ENCODE measurements at regions not wholly inside any gene's neighbourhood (a gene's known extent, or its start where the extent isn't known, plus 50 kb on each side); places are given as distances from the start of the nearest gene placed in this dataset.

DNA sequence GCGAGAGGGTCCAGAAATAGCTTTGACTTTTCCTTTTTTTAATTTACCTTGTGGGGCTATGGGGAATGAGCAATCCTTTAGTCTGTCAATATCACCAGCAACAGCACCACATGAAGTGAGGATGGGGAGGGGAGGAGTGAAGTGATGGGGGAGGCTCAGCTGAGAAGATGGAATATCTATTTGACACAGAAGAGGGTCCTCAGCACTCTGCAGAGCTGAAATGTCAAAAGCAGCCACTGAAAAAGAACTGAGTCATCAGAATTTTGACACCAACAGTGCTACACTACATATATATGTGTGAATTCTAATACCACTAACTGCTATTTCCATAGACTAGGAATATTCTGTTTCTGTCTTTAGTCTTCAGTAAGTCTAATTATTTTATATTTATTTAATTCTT lies 427.0 kb upstream of the PBX1 start:
- no peak overlapping the region for H3K4me3 ChIP-seq
- no peaks in the 10 kb centered on the region for H3K27me3 ChIP-seq
- WGBS, 4 donors, result 77 to 90% (median 86%) methylated on average over 1 of the region's 1 CpG
- intact Hi-C loops (cut with DNase I), result no loop called here
- DNase-seq, result no peak
- H3K27ac ChIP-seq, result no peak overlapping the region
- H3K4me1 ChIP-seq, result no peaks in the 10 kb centered on the region
- ATAC-seq, result no peak
- TF ChIP-seq, protein P1, sequence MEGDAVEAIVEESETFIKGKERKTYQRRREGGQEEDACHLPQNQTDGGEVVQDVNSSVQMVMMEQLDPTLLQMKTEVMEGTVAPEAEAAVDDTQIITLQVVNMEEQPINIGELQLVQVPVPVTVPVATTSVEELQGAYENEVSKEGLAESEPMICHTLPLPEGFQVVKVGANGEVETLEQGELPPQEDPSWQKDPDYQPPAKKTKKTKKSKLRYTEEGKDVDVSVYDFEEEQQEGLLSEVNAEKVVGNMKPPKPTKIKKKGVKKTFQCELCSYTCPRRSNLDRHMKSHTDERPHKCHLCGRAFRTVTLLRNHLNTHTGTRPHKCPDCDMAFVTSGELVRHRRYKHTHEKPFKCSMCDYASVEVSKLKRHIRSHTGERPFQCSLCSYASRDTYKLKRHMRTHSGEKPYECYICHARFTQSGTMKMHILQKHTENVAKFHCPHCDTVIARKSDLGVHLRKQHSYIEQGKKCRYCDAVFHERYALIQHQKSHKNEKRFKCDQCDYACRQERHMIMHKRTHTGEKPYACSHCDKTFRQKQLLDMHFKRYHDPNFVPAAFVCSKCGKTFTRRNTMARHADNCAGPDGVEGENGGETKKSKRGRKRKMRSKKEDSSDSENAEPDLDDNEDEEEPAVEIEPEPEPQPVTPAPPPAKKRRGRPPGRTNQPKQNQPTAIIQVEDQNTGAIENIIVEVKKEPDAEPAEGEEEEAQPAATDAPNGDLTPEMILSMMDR (IDR thresholded peaks at IDR 0.05), result no peak
- no peak for TF ChIP-seq POLR2A (IDR thresholded peaks at IDR 0.05)
- H3K9me3 ChIP-seq, result peaks cover 0 to 12% (median 0%) of the 10 kb centered on the region in 12 donors
- H3K36me3 ChIP-seq, result no peaks in the 10 kb centered on the region

DNA sequence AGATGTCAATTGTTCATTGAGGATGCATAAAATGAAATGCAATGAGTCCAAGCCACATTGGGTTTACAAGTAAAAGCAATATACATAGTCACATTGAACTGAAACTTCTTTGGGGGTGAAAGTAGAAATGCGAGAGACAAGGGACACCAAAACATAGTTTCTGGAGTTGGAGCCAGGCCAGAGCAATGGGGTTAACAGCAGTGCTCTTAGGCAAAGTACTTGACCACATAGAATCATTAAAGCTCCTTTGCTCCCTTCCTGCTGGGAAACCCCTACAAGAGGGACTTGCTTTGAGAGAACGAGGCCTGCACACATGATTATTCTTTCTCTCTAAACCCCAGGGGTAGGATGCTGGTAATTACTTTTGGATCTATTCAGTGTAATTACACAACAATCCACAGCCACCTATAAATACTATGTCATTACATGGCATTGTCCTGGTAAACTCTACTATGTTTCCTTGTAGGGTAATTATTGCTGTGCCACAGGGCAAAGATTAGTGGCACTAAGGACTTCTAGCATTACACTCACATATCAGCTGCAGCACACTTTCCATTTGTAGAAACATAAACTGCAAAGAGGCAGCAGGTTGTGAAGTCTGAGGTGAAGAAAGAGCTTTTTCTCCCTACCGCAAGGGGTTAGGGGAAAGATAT lies 421.6 kb upstream of the PBX1 start:
- no peaks in the 10 kb centered on the region for H3K27me3 ChIP-seq
- H3K27ac ChIP-seq, result no peak overlapping the region
- peaks cover 0 to 8% (median 0%) of the 10 kb centered on the region in 12 donors for H3K9me3 ChIP-seq
- 74 to 86% (median 83%) methylated on average over 3 of the region's 3 CpGs for WGBS, 4 donors
- no peak for TF ChIP-seq POLR2A (IDR thresholded peaks at IDR 0.05)
- TF ChIP-seq, protein P1 (IDR thresholded peaks at IDR 0.05), result no peak
- no peaks in the 10 kb centered on the region for H3K36me3 ChIP-seq
- ATAC-seq, result no peak
- no peak for DNase-seq
- H3K4me3 ChIP-seq, result no peak overlapping the region
- intact Hi-C loops (cut with DNase I), result no loop called here
- H3K4me1 ChIP-seq, result no peaks in the 10 kb centered on the region

DNA sequence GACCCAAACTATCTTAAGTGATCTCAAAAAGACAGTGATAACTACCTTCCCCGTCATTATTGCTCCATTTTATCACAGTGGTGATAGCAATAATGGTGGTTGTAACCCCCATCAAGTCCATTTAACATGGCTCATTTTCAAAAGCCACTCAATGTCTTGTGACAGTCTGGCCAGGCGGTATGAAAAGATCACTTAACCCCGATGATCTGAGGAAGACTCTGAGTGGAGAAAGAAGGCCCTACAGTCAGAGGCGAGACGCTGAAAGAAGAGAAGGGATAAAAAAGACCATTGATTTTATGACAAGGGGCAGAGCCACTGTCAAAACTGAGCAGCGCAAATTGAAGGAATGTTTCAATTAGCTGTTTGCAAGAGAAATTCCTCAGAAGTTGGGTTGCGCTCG lies 417.2 kb upstream of the PBX1 start:
- no peak for TF ChIP-seq POLR2A (IDR thresholded peaks at IDR 0.05)
- TF ChIP-seq, protein P1 (IDR thresholded peaks at IDR 0.05), result no peak
- no peak for ATAC-seq

DNA sequence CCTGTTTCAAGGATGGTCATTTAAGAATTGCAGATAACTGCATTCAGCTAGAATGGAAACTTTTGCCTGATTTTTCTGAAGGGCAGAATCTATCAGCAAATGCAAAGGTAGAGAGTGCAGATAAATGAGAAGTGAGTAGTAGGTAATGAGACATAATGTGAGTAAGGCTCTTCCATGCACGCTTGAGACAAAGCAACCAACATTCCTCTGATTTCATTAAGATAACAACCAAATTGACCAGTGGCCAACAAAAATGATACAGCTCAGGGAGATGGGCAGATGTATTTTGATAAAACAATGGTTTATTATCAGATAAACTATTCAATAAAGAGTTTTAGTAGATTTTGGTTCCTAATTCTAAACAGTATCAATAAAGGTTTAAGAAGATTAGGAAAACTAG lies 404.4 kb upstream of the PBX1 start:
- no peaks in the 10 kb centered on the region for H3K4me1 ChIP-seq
- 53 to 71% (median 63%) methylated on average over 1 of the region's 1 CpG for WGBS, 4 donors
- no peaks in the 10 kb centered on the region for H3K36me3 ChIP-seq
- no peak overlapping the region for H3K4me3 ChIP-seq
- DNase-seq, result no peak
- peaks cover 0 to 8% (median 0%) of the 10 kb centered on the region in 12 donors for H3K9me3 ChIP-seq
- intact Hi-C loops (cut with DNase I), result no loop called here
- H3K27ac ChIP-seq, result no peak overlapping the region
- H3K27me3 ChIP-seq, result no peaks in the 10 kb centered on the region
- TF ChIP-seq, protein P1 (IDR thresholded peaks at IDR 0.05), result no peak
- no peak for TF ChIP-seq POLR2A (IDR thresholded peaks at IDR 0.05)
- ATAC-seq, result no peak

More for the DNA sequence above, 417.2 kb upstream of the PBX1 start:
- H3K27me3 ChIP-seq, result no peaks in the 10 kb centered on the region
- 64 to 69% (median 67%) methylated on average over 8 of the region's 8 CpGs for WGBS, 4 donors
- H3K4me1 ChIP-seq, result no peaks in the 10 kb centered on the region
- H3K9me3 ChIP-seq, result no peaks in the 10 kb centered on the region
- intact Hi-C loops (cut with DNase I), result no loop called here
- no peaks in the 10 kb centered on the region for H3K36me3 ChIP-seq
- no peak overlapping the region for H3K27ac ChIP-seq
- DNase-seq, result no peak
- no peak overlapping the region for H3K4me3 ChIP-seq

Data from heart left ventricle (tissue), 16 donors.